GM12892 (cell line): ENCODE measurements at regions not wholly inside any gene's neighbourhood (a gene's known extent, or its start where the extent isn't known, plus 50 kb on each side); places are given as distances from the start of the nearest gene placed in this dataset.

Experiments used
- POLR2A ChIP-seq: IDR thresholded peaks from 2 replicates; pipeline ENCODE4 v1.6.1; 2011; ENCODE audit warnings: low read depth, low read length, control low read depth
- POLR2AphosphoS5 ChIP-seq: IDR thresholded peaks from 2 replicates; pipeline ENCODE4 v1.6.1; 2011; ENCODE audit warnings: low read depth, low read length, control low read depth

GRCh38 chr2:163417596-163418337 lies 318.0 kb downstream of the FIGN start:
- no peak for TF ChIP-seq POLR2AphosphoS5
- TF ChIP-seq POLR2A, result no peak
